Smooth muscle cell (in vitro differentiated cells): ENCODE measurements at regions not wholly inside any gene's neighbourhood (a gene's known extent, or its start where the extent isn't known, plus 50 kb on each side); places are given as distances from the start of the nearest gene placed in this dataset.

ENCODE experiments used
- DNase-seq: peaks from one replicate; lab custom pipeline; 2025; ENCODE audit not compliant: unreplicated experiment; lab: John Stamatoyannopoulos, UW
- H2AFZ ChIP-seq: fragments of 200-600 bp; sonication (generic); 2 replicates; pipeline ENCODE4 v1.6.0; 2016; ENCODE audit warnings: antibody characterized with exemption, low read depth, mild to moderate bottlenecking
- H3F3A ChIP-seq: fragments of 200-600 bp; sonication (generic); 2 replicates; pipeline ENCODE4 v1.6.0; 2017; ENCODE audit warnings: antibody characterized with exemption, low read depth
- H3K27ac ChIP-seq: fragments of 200-600 bp; sonication (generic); 2 replicates; pipeline ENCODE4 v1.5.1; 2016; ENCODE audit warnings: low read depth, mild to moderate bottlenecking
- H3K27me3 ChIP-seq: fragments of 200-600 bp; sonication (generic); 2 replicates; pipeline ENCODE4 v1.6.1; 2016; ENCODE audit warnings: low read depth, mild to moderate bottlenecking
- H3K36me3 ChIP-seq: fragments of 200-600 bp; sonication (generic); 2 replicates; pipeline ENCODE4 v1.5.1; 2016; ENCODE audit warnings: low read depth
- H3K4me1 ChIP-seq: fragments of 200-600 bp; sonication (generic); 2 replicates; pipeline ENCODE4 v1.5.1; 2016; ENCODE audit warnings: low read depth
- H3K4me2 ChIP-seq: fragments of 200-600 bp; sonication (generic); 2 replicates; pipeline ENCODE4 v1.6.0; 2016; ENCODE audit warnings: mild to moderate bottlenecking
- H3K4me3 ChIP-seq: fragments of 200-600 bp; sonication (generic); 2 replicates; pipeline ENCODE4 v1.5.1; 2016; ENCODE audit warnings: mild to moderate bottlenecking
- H3K79me2 ChIP-seq: fragments of 200-600 bp; sonication (generic); 2 replicates; pipeline ENCODE4 v1.6.0; 2016; ENCODE audit warnings: low read depth, mild to moderate bottlenecking
- H3K9ac ChIP-seq: fragments of 200-600 bp; sonication (generic); 2 replicates; pipeline ENCODE4 v1.6.0; 2016; ENCODE audit warnings: low read depth
- H3K9me3 ChIP-seq: fragments of 200-600 bp; sonication (generic); replicated peaks from 2 replicates; pipeline ENCODE4 v1.5.1; 2016; ENCODE audit warnings: low read depth
- H4K20me1 ChIP-seq: fragments of 200-600 bp; sonication (generic); 2 replicates; pipeline ENCODE4 v1.6.0; 2016; ENCODE audit warnings: low read depth
- CTCF ChIP-seq: fragments of 200-600 bp; sonication (generic); IDR thresholded peaks from 2 replicates; pipeline ENCODE4 v1.5.1; 2017; ENCODE audit warnings: borderline replicate concordance, mild to moderate bottlenecking, antibody characterized with exemption; ENCODE audit not compliant: insufficient read depth, poor library complexity, severe bottlenecking
- WGBS: methylation state at CpG from one replicate; pipeline ENCODE4 v1.1.7; 2016; ENCODE audit warnings: low lambda C conversion rate; 5-methylcytosine and 5-hydroxymethylcytosine counted together

- 92% methylated on average over 6 of the region's 6 CpGs for WGBS
- H3K9me3 ChIP-seq = no peaks in the 10 kb centered on the region
- H3K27me3 ChIP-seq = no peaks in the 10 kb centered on the region
- no peak overlapping the region for H2AFZ ChIP-seq
- H3F3A ChIP-seq = no peaks in the 10 kb centered on the region
- no peaks in the 10 kb centered on the region for H3K79me2 ChIP-seq
- H4K20me1 ChIP-seq = no peaks in the 10 kb centered on the region
- no peak overlapping the region for H3K27ac ChIP-seq
- H3K4me1 ChIP-seq = peaks cover 6% of the 10 kb centered on the region
- no peak overlapping the region for H3K4me3 ChIP-seq
- no peak overlapping the region for H3K4me2 ChIP-seq
- no peak overlapping the region for H3K9ac ChIP-seq
- no peaks in the 10 kb centered on the region for H3K36me3 ChIP-seq
- DNase-seq = no peak
- TF ChIP-seq CTCF = no peak
Observed at GRCh38 chr13:44694842-44695241, 118.7 kb upstream of the TSC22D1 start.

DNA sequence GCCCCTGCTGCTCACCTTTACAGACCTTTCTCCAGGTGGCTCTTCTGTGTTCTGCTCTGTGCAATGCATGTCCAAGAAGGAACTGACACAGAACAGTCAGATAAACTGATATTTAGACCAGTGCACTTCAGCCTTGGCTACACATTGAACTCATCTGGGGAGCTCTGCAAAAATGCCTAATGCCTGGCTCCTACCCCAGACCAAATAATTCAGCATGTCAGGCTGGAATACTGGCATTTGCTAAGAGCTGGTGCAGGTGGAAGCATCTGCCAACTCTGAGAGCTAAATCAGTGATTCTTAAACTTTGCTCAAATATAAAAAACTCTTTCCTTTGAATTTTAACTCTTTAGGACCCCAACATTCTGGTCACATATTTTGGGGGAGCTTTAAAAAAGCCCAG is 118.2 kb upstream of the TSC22D1 start:
- no peak overlapping the region for H3K9ac ChIP-seq
- peaks cover 6% of the 10 kb centered on the region for H3K4me1 ChIP-seq
- no peak overlapping the region for H2AFZ ChIP-seq
- H3K27ac ChIP-seq = no peak overlapping the region
- no peaks in the 10 kb centered on the region for H3F3A ChIP-seq
- no peak for DNase-seq
- H3K9me3 ChIP-seq = no peaks in the 10 kb centered on the region
- H3K36me3 ChIP-seq = no peaks in the 10 kb centered on the region
- no peaks in the 10 kb centered on the region for H4K20me1 ChIP-seq
- no peak overlapping the region for H3K4me3 ChIP-seq
- TF ChIP-seq CTCF = no peak
- H3K4me2 ChIP-seq = no peak overlapping the region
- H3K27me3 ChIP-seq = no peaks in the 10 kb centered on the region
- no peaks in the 10 kb centered on the region for H3K79me2 ChIP-seq

GRCh38 chr13:44693156-44693764 is 117.1 kb upstream of the TSC22D1 start:
- WGBS = 97% methylated on average over 6 of the region's 6 CpGs
- Histone ChIP-seq H3K4me1 (peaks cover 2% of the 10 kb centered on the region), H3K9me3 (no peaks in the 10 kb centered on the region), H3K4me2 (no peak overlapping the region), H3K79me2 (no peaks in the 10 kb centered on the region), H4K20me1 (no peaks in the 10 kb centered on the region), H3K9ac (no peak overlapping the region), H3F3A (no peaks in the 10 kb centered on the region), H3K36me3 (no peaks in the 10 kb centered on the region), H3K27me3 (no peaks in the 10 kb centered on the region), H2AFZ (no peak overlapping the region), H3K4me3 (no peak overlapping the region), H3K27ac (no peak overlapping the region)
- no peak for TF ChIP-seq CTCF
- DNase-seq = no peak

DNA sequence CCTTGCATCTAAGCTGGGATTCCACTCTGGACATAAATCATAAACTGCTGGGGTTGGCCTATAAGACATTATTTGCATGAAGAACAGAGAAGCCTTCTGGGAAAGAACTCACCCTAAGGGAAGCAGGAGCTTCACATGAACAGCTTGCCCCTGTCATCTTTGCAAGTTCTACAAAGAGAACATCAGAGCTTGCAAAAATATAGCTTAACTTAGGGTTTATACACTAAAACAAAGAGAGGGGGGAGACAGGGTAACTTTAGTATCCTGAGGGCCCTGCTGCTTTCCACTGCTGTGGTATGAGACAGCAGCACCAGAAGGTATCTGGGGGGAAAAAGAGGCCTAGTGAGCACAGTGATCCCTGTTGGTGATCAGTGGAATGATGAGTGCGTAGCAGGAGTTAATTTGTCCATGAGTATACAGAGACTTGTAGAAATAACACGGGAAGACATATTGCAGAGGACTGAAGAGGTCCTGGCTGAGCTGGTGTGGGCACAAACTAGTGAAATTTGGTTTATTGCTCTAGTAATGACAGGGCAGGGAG is 116.1 kb upstream of the TSC22D1 start:
- Histone ChIP-seq H3K79me2 (no peaks in the 10 kb centered on the region), H3K27me3 (no peaks in the 10 kb centered on the region), H3F3A (no peaks in the 10 kb centered on the region), H3K4me3 (no peak overlapping the region), H3K9ac (no peak overlapping the region), H3K4me2 (no peak overlapping the region), H3K27ac (no peak overlapping the region), H4K20me1 (no peaks in the 10 kb centered on the region), H3K36me3 (no peaks in the 10 kb centered on the region), H3K4me1 (no peaks in the 10 kb centered on the region), H3K9me3 (no peaks in the 10 kb centered on the region), H2AFZ (no peak overlapping the region)
- 89% methylated on average over 2 of the region's 2 CpGs for WGBS
- no peak for TF ChIP-seq CTCF
- DNase-seq = no peak
